HG02840 (cell line): ENCODE measurements at regions not wholly inside any gene's neighbourhood (a gene's known extent, or its start where the extent isn't known, plus 50 kb on each side); places are given as distances from the start of the nearest gene placed in this dataset.
"Not testable (repeated sequence)": the region's sequence is repeated elsewhere in the genome, so short reads cannot be mapped to it uniquely, and the experiment has no call there.

Experiments
- ATAC-seq: cut with Tn5 transposase; IDR thresholded peaks from one replicate; pipeline ENCODE4 v1.9.1; 2021; ENCODE audit warnings: mild to moderate bottlenecking, moderate library complexity, moderate number of reproducible peaks; ENCODE audit not compliant: unreplicated experiment, low FRiP score

- no peak for ATAC-seq
Measured at GRCh38 chr3:147661916-147662315, 252.8 kb downstream of the ZIC1 start.

GRCh38 chr3:147662705-147663104 lies 253.5 kb downstream of the ZIC1 start:
- ATAC-seq: no peak

DNA sequence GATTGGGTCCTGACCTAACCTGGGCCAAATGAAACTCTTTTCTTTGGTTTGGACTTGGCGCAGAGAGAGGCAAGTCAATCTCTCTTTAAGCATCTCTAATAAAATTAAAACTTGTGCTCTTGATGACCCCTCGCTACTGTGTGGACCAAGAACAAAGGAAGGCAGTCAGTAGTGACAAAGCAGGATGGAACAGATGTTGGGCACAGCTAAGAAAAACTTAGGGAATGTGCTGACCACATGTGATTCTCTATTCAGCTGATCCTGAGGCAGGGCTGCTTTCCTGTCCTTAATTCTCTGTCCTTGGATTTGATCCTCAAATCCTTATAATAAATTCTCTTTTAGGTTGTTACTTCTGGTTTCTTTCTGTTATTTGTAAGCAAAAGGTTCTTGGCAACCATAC lies 259.9 kb downstream of the ZIC1 start:
- ATAC-seq: no peak

DNA sequence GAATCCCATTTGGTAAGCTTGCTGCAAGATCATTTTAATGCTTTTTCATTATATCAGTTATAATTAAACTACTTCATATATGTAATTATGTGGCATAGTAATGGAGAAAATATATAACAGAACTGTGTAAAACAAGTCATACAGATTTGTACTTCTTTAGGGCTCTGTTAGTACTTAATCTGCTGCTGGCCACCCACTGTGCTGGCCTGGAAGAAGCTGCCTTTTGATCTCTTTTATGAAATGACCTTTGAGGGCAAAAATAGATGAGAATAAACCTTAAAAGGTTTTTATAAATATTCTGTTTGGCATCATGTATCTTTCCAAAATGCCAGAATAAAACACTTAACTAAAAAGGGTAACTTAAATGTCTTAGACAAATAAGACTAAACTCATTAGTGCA lies 262.9 kb downstream of the ZIC1 start:
- ATAC-seq: no peak

- ATAC-seq: no peak
Measured at GRCh38 chr3:147672436-147672835, 263.3 kb downstream of the ZIC1 start.

GRCh38 chr3:147675761-147676160 lies 266.6 kb downstream of the ZIC1 start:
- ATAC-seq: no peak

DNA sequence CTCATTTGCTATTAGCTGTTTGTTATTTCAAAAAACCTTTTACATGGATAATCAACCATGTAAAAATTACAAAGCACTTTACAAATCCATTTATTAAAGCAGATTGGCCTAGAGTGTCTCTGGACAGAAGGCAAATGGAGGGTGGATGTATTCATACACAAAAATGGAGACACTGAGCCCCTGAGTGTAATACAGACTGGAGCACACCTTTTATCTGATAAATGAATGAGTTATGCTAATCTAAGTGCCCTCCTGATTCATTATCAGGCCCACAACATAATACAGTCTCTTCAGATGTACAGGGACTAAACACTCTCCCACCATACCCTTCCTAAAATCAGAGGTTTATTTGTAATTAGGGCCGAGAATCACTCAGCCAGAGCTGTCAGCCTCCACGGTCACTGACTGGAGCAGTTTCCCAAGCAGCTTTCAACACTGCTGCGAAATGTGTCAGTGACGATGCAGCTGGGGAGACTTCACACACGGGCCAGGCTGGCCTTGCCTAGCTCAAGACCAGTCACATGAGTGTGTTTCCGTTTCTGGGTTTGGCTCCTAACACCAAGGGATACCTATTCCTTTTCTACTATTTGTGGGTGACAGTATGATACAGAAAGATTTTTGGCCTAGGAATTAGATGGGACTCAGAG lies 271.8 kb downstream of the ZIC1 start:
- no peak for ATAC-seq

DNA sequence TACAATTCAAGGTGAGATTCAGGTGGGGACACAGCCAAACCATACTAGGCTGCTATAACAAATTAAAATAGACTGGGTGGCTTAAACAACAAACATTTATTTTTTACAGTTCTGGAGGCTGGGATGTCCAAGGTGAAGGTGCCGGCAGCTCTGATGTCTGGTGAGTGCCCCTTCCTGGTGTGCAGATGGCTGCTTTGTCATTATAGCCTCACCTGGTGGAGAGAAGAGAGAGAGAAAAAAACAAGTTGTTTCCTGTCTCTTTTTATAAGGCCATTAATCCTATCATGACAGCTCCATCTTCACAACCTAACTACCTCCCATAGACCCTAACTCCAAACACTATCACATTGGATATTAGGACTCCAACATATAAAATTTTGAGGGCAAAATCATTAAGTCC lies 279.7 kb downstream of the ZIC1 start:
- no peak for ATAC-seq

GRCh38 chr3:147699175-147699838 lies 290.1 kb downstream of the ZIC1 start:
- no peak for ATAC-seq

DNA sequence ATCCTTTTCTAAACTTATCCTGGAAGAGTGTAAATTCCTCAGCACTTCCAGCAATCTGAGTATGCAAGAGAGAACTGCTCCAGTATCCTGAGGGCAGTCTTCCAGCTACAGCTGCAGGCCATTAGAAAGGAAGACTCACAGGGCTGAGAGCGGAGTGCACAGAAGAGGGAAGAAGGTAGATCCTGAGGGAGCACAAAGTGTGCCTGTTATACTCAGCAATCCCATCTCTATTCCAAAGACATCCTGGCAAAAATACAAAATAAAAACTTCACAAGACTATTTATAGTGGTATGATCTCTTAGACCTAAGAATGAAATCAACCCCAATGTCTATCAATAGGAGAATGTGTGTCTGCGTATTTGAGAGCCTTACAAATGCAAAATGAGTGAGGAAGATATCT lies 292.0 kb downstream of the ZIC1 start:
- no peak for ATAC-seq

DNA sequence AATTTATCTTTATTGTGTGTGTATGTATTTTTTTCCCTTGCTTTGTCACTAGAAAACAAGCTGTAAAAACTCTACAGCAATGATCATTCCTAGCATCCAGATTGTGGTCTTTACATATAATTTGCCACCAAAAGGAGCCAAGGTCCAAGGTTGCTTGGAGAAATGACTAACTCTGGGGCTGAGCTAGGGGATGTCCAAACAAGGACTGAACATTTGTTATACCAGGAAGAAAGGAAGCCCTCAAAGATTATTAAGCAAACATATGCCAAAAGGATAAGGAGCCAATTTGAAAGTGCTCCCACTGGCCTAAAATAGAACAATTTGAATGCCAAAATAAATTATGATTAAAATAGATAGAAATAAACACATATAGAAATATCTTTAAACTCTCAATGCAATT lies 293.3 kb downstream of the ZIC1 start:
- no peak for ATAC-seq

GRCh38 chr3:147705651-147706051 lies 296.5 kb downstream of the ZIC1 start:
- ATAC-seq: no peak

DNA sequence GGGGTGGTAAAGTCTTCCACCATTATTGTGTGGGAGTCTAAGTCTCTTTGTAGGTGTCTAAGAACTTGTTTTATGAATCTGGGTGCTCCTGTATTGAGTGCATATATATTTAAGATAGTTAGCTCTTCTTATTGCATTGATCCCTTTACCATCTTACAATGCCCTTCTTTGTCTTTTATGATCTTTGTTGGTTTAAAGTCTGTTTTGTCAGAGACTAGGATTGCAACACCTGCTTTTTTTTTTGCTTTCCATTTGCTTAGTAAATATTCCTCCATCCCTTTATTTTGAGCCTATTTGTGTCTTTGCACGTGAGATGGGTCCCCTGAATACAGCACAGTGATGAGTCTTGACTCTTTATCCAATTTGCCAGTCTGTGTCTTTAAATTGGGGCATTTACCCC lies 301.6 kb downstream of the ZIC1 start:
- ATAC-seq: not testable (repeated sequence)

GRCh38 chr3:147712357-147712756 lies 303.2 kb downstream of the ZIC1 start:
- no peak for ATAC-seq

DNA sequence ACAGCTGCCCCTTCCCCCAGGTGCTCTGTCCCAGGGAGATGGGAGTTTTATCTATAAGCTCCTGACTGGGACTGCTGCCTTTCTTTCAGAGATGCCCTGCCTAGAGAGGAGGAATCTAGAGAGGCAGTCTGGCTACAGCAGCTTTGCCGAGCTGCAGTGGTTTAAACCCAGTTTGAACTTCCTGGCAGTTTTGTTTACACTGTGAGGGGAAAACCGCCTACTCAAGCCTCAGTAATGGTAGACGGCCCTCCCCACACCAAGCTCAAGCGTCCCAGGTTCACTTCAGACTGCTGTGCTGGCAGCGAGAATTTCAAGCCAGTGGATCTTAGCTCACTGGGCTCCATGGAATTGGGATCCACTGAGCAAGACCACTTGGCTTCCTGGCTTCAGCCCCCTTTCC lies 303.6 kb downstream of the ZIC1 start:
- ATAC-seq: not testable (repeated sequence)

GRCh38 chr3:147713234-147714133 lies 304.3 kb downstream of the ZIC1 start:
- no peak for ATAC-seq

- no peak for ATAC-seq
Measured at GRCh38 chr3:147729641-147730040, 320.5 kb downstream of the ZIC1 start.

GRCh38 chr3:147730284-147730683 lies 321.1 kb downstream of the ZIC1 start:
- ATAC-seq: no peak

- no peak for ATAC-seq
Measured at GRCh38 chr3:147733217-147733616, 324.1 kb downstream of the ZIC1 start.

- no peak for ATAC-seq
Measured at GRCh38 chr3:147735616-147736015, 326.5 kb downstream of the ZIC1 start.

DNA sequence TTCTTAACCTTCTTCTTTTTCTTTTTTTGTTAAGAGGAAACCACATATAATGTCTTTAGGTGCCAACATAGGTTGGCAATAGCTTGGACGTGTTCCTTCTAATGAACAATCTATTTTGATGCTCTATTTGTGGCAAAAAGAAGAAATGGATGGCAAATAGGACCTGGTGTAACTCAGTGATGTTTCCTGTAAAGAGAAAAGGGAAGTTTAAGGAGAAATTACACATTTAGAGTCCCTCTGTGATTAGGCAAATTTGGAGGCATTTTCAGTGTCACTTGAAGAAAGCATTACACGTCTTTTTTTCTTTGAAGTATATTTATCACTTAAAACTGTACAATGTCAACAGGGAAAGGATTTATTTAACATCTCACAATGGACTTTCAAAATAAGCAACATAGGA lies 327.1 kb downstream of the ZIC1 start:
- ATAC-seq: no peak
